ENCODE measurements at regions not wholly inside any gene's neighbourhood (a gene's known extent, or its start where the extent isn't known, plus 50 kb on each side); places are given as distances from the start of the nearest gene placed in this dataset.

GRCh38 chr22:44368611-44369292, 56.0 kb upstream of the SHISAL1 start:
- no peaks in the 10 kb centered on the region for H3K36me3 Mint-ChIP-seq (ENCODE audit: low read depth)

GRCh38 chr22:44366372-44367300, 53.9 kb upstream of the SHISAL1 start:
- POLR2A ChIA-PET: no interaction called here
- no peaks in the 10 kb centered on the region for H3K4me1 Mint-ChIP-seq
- DNase-seq: no peak
- no peaks in the 10 kb centered on the region for H3K36me3 Mint-ChIP-seq (ENCODE audit: low read depth)
- H3K9me3 Mint-ChIP-seq: no peaks in the 10 kb centered on the region
- no peak overlapping the region for H3K4me3 Mint-ChIP-seq
- H3K27me3 Mint-ChIP-seq: no peaks in the 10 kb centered on the region
- CTCF ChIA-PET: interaction anchor here (1.5 kb wide), 1 partner anchor 259 kb away, joined by 3 read pairs; no protein-coding TSS in a partner anchor
- H3K27ac Mint-ChIP-seq: no peak overlapping the region

More at GRCh38 chr22:44368611-44369292, 56.0 kb upstream of the SHISAL1 start:
- DNase-seq: no peak
- no peaks in the 10 kb centered on the region for H3K9me3 Mint-ChIP-seq
- ChIA-PET POLR2A (no interaction called here), CTCF (no interaction called here)
- H3K4me1 Mint-ChIP-seq: no peaks in the 10 kb centered on the region
- H3K27me3 Mint-ChIP-seq: no peaks in the 10 kb centered on the region
- H3K4me3 Mint-ChIP-seq: no peak overlapping the region
- no peak overlapping the region for H3K27ac Mint-ChIP-seq

- no peaks in the 10 kb centered on the region for H3K27me3 Mint-ChIP-seq
- CTCF ChIA-PET: interaction anchor here (1.5 kb wide), 1 partner anchor 260 kb away, joined by 3 read pairs; no protein-coding TSS in a partner anchor
These were observed 53.1 kb upstream of the SHISAL1 start for GRCh38 chr22:44365832-44366231.

GRCh38 chr22:44365191-44365590, 52.4 kb upstream of the SHISAL1 start:
- H3K36me3 Mint-ChIP-seq (ENCODE audit: low read depth): no peaks in the 10 kb centered on the region
- no peak for DNase-seq
- no peak overlapping the region for H3K27ac Mint-ChIP-seq
- CTCF ChIA-PET: no interaction called here
- no peaks in the 10 kb centered on the region for H3K9me3 Mint-ChIP-seq
- POLR2A ChIA-PET: interaction anchor here (0.6 kb wide), 1 partner anchor 350 kb away, joined by 4 read pairs; no protein-coding TSS in a partner anchor
- no peaks in the 10 kb centered on the region for H3K27me3 Mint-ChIP-seq
- no peaks in the 10 kb centered on the region for H3K4me1 Mint-ChIP-seq
- no peak overlapping the region for H3K4me3 Mint-ChIP-seq

More at GRCh38 chr22:44365832-44366231, 53.1 kb upstream of the SHISAL1 start:
- Mint-ChIP-seq H3K9me3 (no peaks in the 10 kb centered on the region), H3K4me1 (no peaks in the 10 kb centered on the region), H3K27ac (no peak overlapping the region), H3K36me3 (ENCODE audit: low read depth) (no peaks in the 10 kb centered on the region), H3K4me3 (no peak overlapping the region)
- no peak for DNase-seq
- POLR2A ChIA-PET: no interaction called here

GRCh38 chr22:44364751-44365130, 52.0 kb upstream of the SHISAL1 start:
- no peaks in the 10 kb centered on the region for H3K36me3 Mint-ChIP-seq (ENCODE audit: low read depth)
- POLR2A ChIA-PET: interaction anchor here (0.6 kb wide), 1 partner anchor 350 kb away, joined by 4 read pairs; no protein-coding TSS in a partner anchor
- H3K4me3 Mint-ChIP-seq: no peak overlapping the region
- no peaks in the 10 kb centered on the region for H3K27me3 Mint-ChIP-seq
- CTCF ChIA-PET: no interaction called here
- DNase-seq: no peak
- H3K27ac Mint-ChIP-seq: no peak overlapping the region
- no peaks in the 10 kb centered on the region for H3K9me3 Mint-ChIP-seq
- no peaks in the 10 kb centered on the region for H3K4me1 Mint-ChIP-seq

- Mint-ChIP-seq H3K4me1 (no peaks in the 10 kb centered on the region), H3K9me3 (no peaks in the 10 kb centered on the region), H3K27me3 (no peaks in the 10 kb centered on the region), H3K4me3 (no peak overlapping the region), H3K36me3 (ENCODE audit: low read depth) (no peaks in the 10 kb centered on the region), H3K27ac (no peak overlapping the region)
- ChIA-PET CTCF (no interaction called here), POLR2A (no interaction called here)
- DNase-seq: no peak
These were observed 51.4 kb upstream of the SHISAL1 start for GRCh38 chr22:44363980-44364750.

- DNase-seq: no peak
- Mint-ChIP-seq H3K4me3 (no peak overlapping the region), H3K36me3 (ENCODE audit: low read depth) (no peaks in the 10 kb centered on the region), H3K4me1 (no peaks in the 10 kb centered on the region), H3K9me3 (no peaks in the 10 kb centered on the region), H3K27ac (no peak overlapping the region), H3K27me3 (peaks cover 6% of the 10 kb centered on the region)
- POLR2A ChIA-PET: no interaction called here
- CTCF ChIA-PET: no interaction called here
These were observed 50.5 kb upstream of the SHISAL1 start for GRCh38 chr22:44363013-44363979.

- CTCF ChIA-PET: no interaction called here
These were observed 49.7 kb upstream of the SHISAL1 start for GRCh38 chr22:44362249-44363012.

More at GRCh38 chr22:44362249-44363012, 49.7 kb upstream of the SHISAL1 start:
- no peaks in the 10 kb centered on the region for H3K9me3 Mint-ChIP-seq
- peaks cover 6% of the 10 kb centered on the region for H3K27me3 Mint-ChIP-seq
- H3K27ac Mint-ChIP-seq: no peak overlapping the region
- H3K4me3 Mint-ChIP-seq: no peak overlapping the region
- no peak for DNase-seq
- H3K4me1 Mint-ChIP-seq: no peaks in the 10 kb centered on the region
- no peaks in the 10 kb centered on the region for H3K36me3 Mint-ChIP-seq (ENCODE audit: low read depth)
- POLR2A ChIA-PET: no interaction called here
